ENCODE measurements at regions not wholly inside any gene's neighbourhood (a gene's known extent, or its start where the extent isn't known, plus 50 kb on each side); places are given as distances from the start of the nearest gene placed in this dataset.

DNA sequence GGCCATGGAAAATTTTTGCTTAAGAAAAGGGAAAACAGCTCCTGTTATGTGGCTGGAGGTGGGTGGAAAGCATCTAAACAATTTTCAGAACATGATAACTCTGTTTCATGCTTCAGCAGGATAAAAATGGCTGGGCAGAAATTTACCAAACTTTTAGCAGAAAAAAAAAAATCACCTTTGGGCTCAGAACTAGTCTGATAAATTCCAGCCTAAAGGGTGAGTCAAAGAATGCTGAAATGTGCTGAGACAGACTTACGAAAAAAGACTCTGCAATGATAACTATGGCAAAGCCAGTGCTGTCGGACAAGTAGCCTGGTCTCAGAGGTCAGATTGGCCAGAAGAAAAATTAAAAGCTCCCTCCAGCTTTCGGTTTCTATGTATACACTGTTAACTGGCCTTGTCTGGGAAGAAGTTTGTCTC is 123.6 kb downstream of the LRATD1 start:
- Histone ChIP-seq H3K79me2 (replicated peaks; ENCODE audit: insufficient read depth) (no peaks in the 10 kb centered on the region), H3K4me2 (no peak overlapping the region), H3K4me3 (no peak overlapping the region), H4K20me1 (replicated peaks; ENCODE audit: insufficient read depth) (no peaks in the 10 kb centered on the region), H3K4me1 (ENCODE audit: insufficient read depth) (no peaks in the 10 kb centered on the region), H2AFZ (no peak overlapping the region), H3F3A (replicated peaks; ENCODE audit: low read depth) (no peaks in the 10 kb centered on the region), H3K9me2 (ENCODE audit: insufficient read depth) (no peaks in the 10 kb centered on the region), H3K27ac (ENCODE audit: low read depth) (no peak overlapping the region), H3K36me3 (ENCODE audit: insufficient read depth) (no peaks in the 10 kb centered on the region), H3K27me3 (ENCODE audit: insufficient read depth) (no peaks in the 10 kb centered on the region)
- ATAC-seq (no peak), DNase-seq (ENCODE audit: low spot score) (no peak)
- H3K4me3 Mint-ChIP-seq = no peak overlapping the region
- H3K36me3 Mint-ChIP-seq (ENCODE audit: low read depth) = no peaks in the 10 kb centered on the region
- peaks cover 5% of the 10 kb centered on the region for H3K27me3 Mint-ChIP-seq (ENCODE audit: insufficient read depth, low read depth, poor library complexity)
- TF ChIP-seq CREB1 (CRISPR knock-in tag; IDR thresholded peaks at IDR 0.05; ENCODE audit: low read depth) (no peak), POLR2AphosphoS5 (IDR thresholded peaks at IDR 0.05; ENCODE audit: low read depth) (no peak), EZH2phosphoT487 (IDR thresholded peaks at IDR 0.05; ENCODE audit: unreplicated experiment) (no peak)
- TF ChIP-seq, protein P1, sequence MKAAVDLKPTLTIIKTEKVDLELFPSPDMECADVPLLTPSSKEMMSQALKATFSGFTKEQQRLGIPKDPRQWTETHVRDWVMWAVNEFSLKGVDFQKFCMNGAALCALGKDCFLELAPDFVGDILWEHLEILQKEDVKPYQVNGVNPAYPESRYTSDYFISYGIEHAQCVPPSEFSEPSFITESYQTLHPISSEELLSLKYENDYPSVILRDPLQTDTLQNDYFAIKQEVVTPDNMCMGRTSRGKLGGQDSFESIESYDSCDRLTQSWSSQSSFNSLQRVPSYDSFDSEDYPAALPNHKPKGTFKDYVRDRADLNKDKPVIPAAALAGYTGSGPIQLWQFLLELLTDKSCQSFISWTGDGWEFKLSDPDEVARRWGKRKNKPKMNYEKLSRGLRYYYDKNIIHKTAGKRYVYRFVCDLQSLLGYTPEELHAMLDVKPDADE (IDR thresholded peaks at IDR 0.05) = no peak
- TF ChIP-seq, protein P2, sequence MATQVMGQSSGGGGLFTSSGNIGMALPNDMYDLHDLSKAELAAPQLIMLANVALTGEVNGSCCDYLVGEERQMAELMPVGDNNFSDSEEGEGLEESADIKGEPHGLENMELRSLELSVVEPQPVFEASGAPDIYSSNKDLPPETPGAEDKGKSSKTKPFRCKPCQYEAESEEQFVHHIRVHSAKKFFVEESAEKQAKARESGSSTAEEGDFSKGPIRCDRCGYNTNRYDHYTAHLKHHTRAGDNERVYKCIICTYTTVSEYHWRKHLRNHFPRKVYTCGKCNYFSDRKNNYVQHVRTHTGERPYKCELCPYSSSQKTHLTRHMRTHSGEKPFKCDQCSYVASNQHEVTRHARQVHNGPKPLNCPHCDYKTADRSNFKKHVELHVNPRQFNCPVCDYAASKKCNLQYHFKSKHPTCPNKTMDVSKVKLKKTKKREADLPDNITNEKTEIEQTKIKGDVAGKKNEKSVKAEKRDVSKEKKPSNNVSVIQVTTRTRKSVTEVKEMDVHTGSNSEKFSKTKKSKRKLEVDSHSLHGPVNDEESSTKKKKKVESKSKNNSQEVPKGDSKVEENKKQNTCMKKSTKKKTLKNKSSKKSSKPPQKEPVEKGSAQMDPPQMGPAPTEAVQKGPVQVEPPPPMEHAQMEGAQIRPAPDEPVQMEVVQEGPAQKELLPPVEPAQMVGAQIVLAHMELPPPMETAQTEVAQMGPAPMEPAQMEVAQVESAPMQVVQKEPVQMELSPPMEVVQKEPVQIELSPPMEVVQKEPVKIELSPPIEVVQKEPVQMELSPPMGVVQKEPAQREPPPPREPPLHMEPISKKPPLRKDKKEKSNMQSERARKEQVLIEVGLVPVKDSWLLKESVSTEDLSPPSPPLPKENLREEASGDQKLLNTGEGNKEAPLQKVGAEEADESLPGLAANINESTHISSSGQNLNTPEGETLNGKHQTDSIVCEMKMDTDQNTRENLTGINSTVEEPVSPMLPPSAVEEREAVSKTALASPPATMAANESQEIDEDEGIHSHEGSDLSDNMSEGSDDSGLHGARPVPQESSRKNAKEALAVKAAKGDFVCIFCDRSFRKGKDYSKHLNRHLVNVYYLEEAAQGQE (IDR thresholded peaks at IDR 0.05; ENCODE audit: unreplicated experiment) = no peak
- no peaks in the 10 kb centered on the region for H3K9me3 Mint-ChIP-seq
- H3K4me1 Mint-ChIP-seq = no peaks in the 10 kb centered on the region
- no peak overlapping the region for H3K27ac Mint-ChIP-seq

DNA sequence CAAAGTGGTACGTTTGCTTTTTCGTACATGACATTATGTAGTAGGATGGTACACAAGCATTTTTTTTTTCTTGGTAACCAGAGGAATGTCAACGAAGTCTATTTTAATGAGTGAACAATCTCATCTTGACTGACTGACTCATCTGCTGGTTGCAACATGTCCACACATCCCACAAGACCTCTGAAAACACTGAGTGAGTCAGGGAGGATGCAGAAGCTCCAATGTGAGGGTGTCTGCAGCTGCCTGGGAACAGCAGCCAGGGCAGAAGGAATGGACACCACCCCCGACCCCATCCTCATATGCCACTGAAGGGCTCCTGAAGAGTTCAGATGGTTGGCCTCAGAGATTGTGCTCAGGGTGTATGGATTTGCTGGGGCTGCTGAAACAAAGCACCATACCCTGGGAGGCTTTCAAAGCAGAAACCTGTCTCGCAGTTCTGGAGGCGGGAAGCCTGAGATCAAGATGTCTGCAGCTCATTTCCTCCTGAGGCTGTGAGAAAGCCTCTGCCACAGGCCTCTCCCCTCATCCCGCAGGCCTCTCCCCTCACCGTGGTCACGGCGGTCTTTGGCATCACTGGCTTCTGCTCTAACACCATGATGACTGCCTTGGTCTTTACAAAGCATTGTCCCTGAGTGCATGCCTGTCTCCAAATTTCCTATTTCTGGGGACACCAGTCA is 124.6 kb downstream of the LRATD1 start:
- Histone ChIP-seq H3K9me2 (ENCODE audit: insufficient read depth) (no peaks in the 10 kb centered on the region), H3K36me3 (ENCODE audit: insufficient read depth) (no peaks in the 10 kb centered on the region), H2AFZ (no peak overlapping the region), H3K4me3 (no peak overlapping the region), H4K20me1 (replicated peaks; ENCODE audit: insufficient read depth) (no peaks in the 10 kb centered on the region), H3K27ac (ENCODE audit: low read depth) (no peak overlapping the region), H3F3A (replicated peaks; ENCODE audit: low read depth) (no peaks in the 10 kb centered on the region), H3K79me2 (replicated peaks; ENCODE audit: insufficient read depth) (no peaks in the 10 kb centered on the region), H3K4me1 (ENCODE audit: insufficient read depth) (no peaks in the 10 kb centered on the region), H3K4me2 (no peak overlapping the region), H3K27me3 (ENCODE audit: insufficient read depth) (no peaks in the 10 kb centered on the region)
- Mint-ChIP-seq H3K4me1 (no peaks in the 10 kb centered on the region), H3K4me3 (no peak overlapping the region), H3K36me3 (ENCODE audit: low read depth) (no peaks in the 10 kb centered on the region), H3K9me3 (no peaks in the 10 kb centered on the region), H3K27ac (no peak overlapping the region), H3K27me3 (ENCODE audit: insufficient read depth, low read depth, poor library complexity) (peaks cover 6% of the 10 kb centered on the region)
- DNase-seq (ENCODE audit: low spot score) (no peak), ATAC-seq (no peak)
- TF ChIP-seq, protein P2 (IDR thresholded peaks at IDR 0.05; ENCODE audit: unreplicated experiment) = no peak
- TF ChIP-seq STAT1 (IDR thresholded peaks at IDR 0.05; ENCODE audit: unreplicated experiment) (no peak), CREB1 (CRISPR knock-in tag; IDR thresholded peaks at IDR 0.05; ENCODE audit: low read depth) (no peak), ZNF114 (CRISPR knock-in tag; IDR thresholded peaks at IDR 0.05) (no peak), EZH2phosphoT487 (IDR thresholded peaks at IDR 0.05; ENCODE audit: unreplicated experiment) (no peak), JUNB (IDR thresholded peaks at IDR 0.05; ENCODE audit: unreplicated experiment) (no peak), POLR2AphosphoS5 (IDR thresholded peaks at IDR 0.05; ENCODE audit: low read depth) (no peak), ZNF331 (CRISPR knock-in tag; IDR thresholded peaks at IDR 0.05; ENCODE audit: low read depth) (no peak), NANOG (IDR thresholded peaks at IDR 0.05; ENCODE audit: borderline replicate concordance) (no peak)
- TF ChIP-seq, protein P3, sequence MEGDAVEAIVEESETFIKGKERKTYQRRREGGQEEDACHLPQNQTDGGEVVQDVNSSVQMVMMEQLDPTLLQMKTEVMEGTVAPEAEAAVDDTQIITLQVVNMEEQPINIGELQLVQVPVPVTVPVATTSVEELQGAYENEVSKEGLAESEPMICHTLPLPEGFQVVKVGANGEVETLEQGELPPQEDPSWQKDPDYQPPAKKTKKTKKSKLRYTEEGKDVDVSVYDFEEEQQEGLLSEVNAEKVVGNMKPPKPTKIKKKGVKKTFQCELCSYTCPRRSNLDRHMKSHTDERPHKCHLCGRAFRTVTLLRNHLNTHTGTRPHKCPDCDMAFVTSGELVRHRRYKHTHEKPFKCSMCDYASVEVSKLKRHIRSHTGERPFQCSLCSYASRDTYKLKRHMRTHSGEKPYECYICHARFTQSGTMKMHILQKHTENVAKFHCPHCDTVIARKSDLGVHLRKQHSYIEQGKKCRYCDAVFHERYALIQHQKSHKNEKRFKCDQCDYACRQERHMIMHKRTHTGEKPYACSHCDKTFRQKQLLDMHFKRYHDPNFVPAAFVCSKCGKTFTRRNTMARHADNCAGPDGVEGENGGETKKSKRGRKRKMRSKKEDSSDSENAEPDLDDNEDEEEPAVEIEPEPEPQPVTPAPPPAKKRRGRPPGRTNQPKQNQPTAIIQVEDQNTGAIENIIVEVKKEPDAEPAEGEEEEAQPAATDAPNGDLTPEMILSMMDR (conservative IDR thresholded peaks at IDR 0.05; ENCODE audit: low read depth in 2 of 2) = no peak

Measured in GM23338 (cell line).